Amniotic stem cell (primary cell): ENCODE measurements at regions not wholly inside any gene's neighbourhood (a gene's known extent, or its start where the extent isn't known, plus 50 kb on each side); places are given as distances from the start of the nearest gene placed in this dataset.

Experiments used
- DNase-seq: peaks from one replicate; lab custom pipeline; 2025; lab: John Stamatoyannopoulos, UW

- no peak for DNase-seq
Measured at GRCh38 chr7:45358287-45358686, 200.7 kb downstream of the RAMP3 start.

GRCh38 chr7:45359250-45359649 lies 201.7 kb downstream of the RAMP3 start:
- DNase-seq: no peak

GRCh38 chr7:45359776-45360175 lies 202.2 kb downstream of the RAMP3 start:
- DNase-seq: no peak

GRCh38 chr7:45363669-45364068 lies 206.1 kb downstream of the RAMP3 start:
- DNase-seq: no peak

- DNase-seq: no peak
Measured at GRCh38 chr7:45365341-45365740, 207.8 kb downstream of the RAMP3 start.

GRCh38 chr7:45366475-45366874 lies 207.7 kb upstream of the ADCY1 start:
- no peak for DNase-seq

- DNase-seq: no peak
Measured at GRCh38 chr7:45367026-45367425, 207.1 kb upstream of the ADCY1 start.

GRCh38 chr7:45368129-45368807 lies 205.9 kb upstream of the ADCY1 start:
- DNase-seq: no peak

- no peak for DNase-seq
Measured at GRCh38 chr7:45384499-45384898, 189.7 kb upstream of the ADCY1 start.

- no peak for DNase-seq
Measured at GRCh38 chr7:45387837-45388236, 186.3 kb upstream of the ADCY1 start.

GRCh38 chr7:45389073-45389872 lies 184.9 kb upstream of the ADCY1 start:
- DNase-seq: no peak

GRCh38 chr7:45390180-45390579 lies 184.0 kb upstream of the ADCY1 start:
- DNase-seq: no peak

- no peak for DNase-seq
Measured at GRCh38 chr7:45390731-45391130, 183.4 kb upstream of the ADCY1 start.

- DNase-seq: no peak
Measured at GRCh38 chr7:45391618-45392451, 182.3 kb upstream of the ADCY1 start.

- DNase-seq: no peak
Measured at GRCh38 chr7:45394117-45394708, 180.0 kb upstream of the ADCY1 start.

GRCh38 chr7:45399069-45399468 lies 175.1 kb upstream of the ADCY1 start:
- no peak for DNase-seq

GRCh38 chr7:45400680-45401079 lies 173.5 kb upstream of the ADCY1 start:
- no peak for DNase-seq

- DNase-seq: no peak
Measured at GRCh38 chr7:45401155-45401554, 173.0 kb upstream of the ADCY1 start.

- DNase-seq: no peak
Measured at GRCh38 chr7:45401851-45402250, 172.3 kb upstream of the ADCY1 start.

- no peak for DNase-seq
Measured at GRCh38 chr7:45402480-45403218, 171.5 kb upstream of the ADCY1 start.

GRCh38 chr7:45404622-45405021 lies 169.5 kb upstream of the ADCY1 start:
- no peak for DNase-seq
